SU-DHL-6 (cell line): ENCODE measurements at regions not wholly inside any gene's neighbourhood (a gene's known extent, or its start where the extent isn't known, plus 50 kb on each side); places are given as distances from the start of the nearest gene placed in this dataset.

Experiments used
- H2AFZ ChIP-seq: fragments of 200-600 bp; sonication (generic); 2 replicates; pipeline ENCODE4 v1.6.1; 2014; ENCODE audit warnings: low read depth, mild to moderate bottlenecking, moderate library complexity, mixed read lengths, antibody characterized with exemption, low read length; ENCODE audit not compliant: severe bottlenecking
- H3F3A ChIP-seq: fragments of 200-600 bp; shearing (Covaris generic); 2 replicates; pipeline ENCODE4 v1.6.0; 2016; ENCODE audit warnings: antibody characterized with exemption, mild to moderate bottlenecking; ENCODE audit not compliant: insufficient read depth
- H3K27ac ChIP-seq: fragments of 200-600 bp; sonication (generic); 2 replicates; pipeline ENCODE4 v1.5.1; 2016; ENCODE audit warnings: low read depth, mild to moderate bottlenecking, low read length, moderate library complexity, mixed read lengths
- H3K27me3 ChIP-seq: fragments of 200-600 bp; sonication (generic), shearing (Covaris generic); 2 replicates; pipeline ENCODE4 v1.6.0; 2014; ENCODE audit warnings: mild to moderate bottlenecking, low read length
- H3K36me3 ChIP-seq: fragments of 200-600 bp; sonication (generic); 2 replicates; pipeline ENCODE4 v1.6.1; 2014; ENCODE audit warnings: mild to moderate bottlenecking, low read length, mixed read lengths
- H3K4me2 ChIP-seq: fragments of 300-600, 200-600 bp; shearing (Covaris generic), sonication (generic); 2 replicates; pipeline ENCODE4 v1.6.0; 2014; ENCODE audit warnings: low read length, low read depth, mild to moderate bottlenecking; ENCODE audit not compliant: poor library complexity, severe bottlenecking
- H3K4me3 ChIP-seq: fragments of 200-600 bp; sonication (generic); 2 replicates; pipeline ENCODE4 v1.5.1; 2014; ENCODE audit warnings: antibody characterized with exemption, low read length, mild to moderate bottlenecking, mixed read lengths; ENCODE audit not compliant: insufficient read depth, poor library complexity, severe bottlenecking
- H3K79me2 ChIP-seq: fragments of 200-600 bp; sonication (generic); 2 replicates; pipeline ENCODE4 v1.6.1; 2014; ENCODE audit warnings: mild to moderate bottlenecking, low read length, moderate library complexity; ENCODE audit not compliant: insufficient read depth
- H3K9ac ChIP-seq: fragments of 200-600 bp; sonication (generic); 2 replicates; pipeline ENCODE4 v1.7.0; 2014; ENCODE audit warnings: mild to moderate bottlenecking, low read length
- H3K9me2 ChIP-seq: fragments of 200-600 bp; sonication (generic); replicated peaks from 2 replicates; pipeline ENCODE4 v1.6.1; 2014; ENCODE audit warnings: low read length; ENCODE audit not compliant: insufficient read depth
- H3K9me3 ChIP-seq: fragments of 200-600 bp; sonication (generic); 2 replicates; pipeline ENCODE4 v1.6.1; 2014; ENCODE audit warnings: low read length, mixed read lengths; ENCODE audit not compliant: insufficient read depth
- H4K20me1 ChIP-seq: fragments of 200-600 bp; sonication (generic); 2 replicates; pipeline ENCODE4 v1.6.1; 2014; ENCODE audit warnings: low read depth, mild to moderate bottlenecking, antibody characterized with exemption, low read length, moderate library complexity, mixed read lengths
- CTCF ChIP-seq: fragments of 200-600 bp; sonication (generic); IDR thresholded peaks from one replicate; pipeline ENCODE4 v1.5.1; 2017; ENCODE audit warnings: antibody characterized with exemption, mild to moderate bottlenecking, low read length, moderate library complexity; ENCODE audit not compliant: insufficient read depth, poor library complexity, severe bottlenecking
- EZH2phosphoT487 ChIP-seq: fragments of 200-600 bp; sonication (generic), shearing (Covaris generic); conservative IDR thresholded peaks from 2 replicates; pipeline ENCODE4 v1.6.1; 2018; ENCODE audit warnings: mild to moderate bottlenecking, antibody characterized with exemption, low read length, moderate library complexity, mixed read lengths

DNA sequence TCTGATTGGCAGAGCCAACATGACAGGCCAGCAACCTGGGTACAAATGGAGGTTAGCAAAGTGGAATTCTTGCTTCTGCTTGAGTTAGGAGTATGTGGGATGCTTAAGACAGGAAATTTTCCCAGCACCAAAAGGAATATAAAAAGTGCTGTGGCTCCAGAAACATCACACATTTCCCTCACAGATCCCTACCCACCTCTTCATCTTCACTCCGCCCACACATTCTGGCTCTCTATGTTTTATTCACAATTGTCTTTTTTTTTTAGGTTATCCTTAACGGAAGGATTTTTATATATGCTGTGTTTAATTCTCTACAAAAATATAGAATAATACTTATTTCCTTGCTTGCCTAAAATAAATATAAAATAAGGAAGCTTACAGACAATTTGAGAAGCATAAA lies 563.3 kb upstream of the HS3ST5 start:
- no peaks in the 10 kb centered on the region for H3K27me3 ChIP-seq
- no peaks in the 10 kb centered on the region for H3K9me3 ChIP-seq
- no peaks in the 10 kb centered on the region for H3K36me3 ChIP-seq
- H3K4me2 ChIP-seq, result no peak overlapping the region
- no peaks in the 10 kb centered on the region for H3K79me2 ChIP-seq
- no peaks in the 10 kb centered on the region for H3K9me2 ChIP-seq
- no peak for TF ChIP-seq EZH2phosphoT487
- no peak for TF ChIP-seq CTCF
- H3F3A ChIP-seq, result no peaks in the 10 kb centered on the region
- H3K4me3 ChIP-seq, result no peak overlapping the region
- H3K27ac ChIP-seq, result no peak overlapping the region
- no peaks in the 10 kb centered on the region for H4K20me1 ChIP-seq
- no peak overlapping the region for H3K9ac ChIP-seq
- no peak overlapping the region for H2AFZ ChIP-seq

GRCh38 chr6:114897536-114897935 lies 554.7 kb upstream of the HS3ST5 start:
- H2AFZ ChIP-seq, result no peak overlapping the region
- 0 out of 2 replicates have a peak, but pooled peaks cover 4% of the 10 kb centered on the region for H3K9me2 ChIP-seq
- H3K9ac ChIP-seq, result no peak overlapping the region
- no peaks in the 10 kb centered on the region for H4K20me1 ChIP-seq
- H3K79me2 ChIP-seq, result no peaks in the 10 kb centered on the region
- no peaks in the 10 kb centered on the region for H3K36me3 ChIP-seq
- H3F3A ChIP-seq, result no peaks in the 10 kb centered on the region
- H3K27ac ChIP-seq, result no peak overlapping the region
- H3K4me2 ChIP-seq, result no peak overlapping the region
- no peaks in the 10 kb centered on the region for H3K9me3 ChIP-seq
- no peak overlapping the region for H3K4me3 ChIP-seq
- H3K27me3 ChIP-seq, result no peaks in the 10 kb centered on the region
- TF ChIP-seq EZH2phosphoT487 (no peak), CTCF (no peak)

DNA sequence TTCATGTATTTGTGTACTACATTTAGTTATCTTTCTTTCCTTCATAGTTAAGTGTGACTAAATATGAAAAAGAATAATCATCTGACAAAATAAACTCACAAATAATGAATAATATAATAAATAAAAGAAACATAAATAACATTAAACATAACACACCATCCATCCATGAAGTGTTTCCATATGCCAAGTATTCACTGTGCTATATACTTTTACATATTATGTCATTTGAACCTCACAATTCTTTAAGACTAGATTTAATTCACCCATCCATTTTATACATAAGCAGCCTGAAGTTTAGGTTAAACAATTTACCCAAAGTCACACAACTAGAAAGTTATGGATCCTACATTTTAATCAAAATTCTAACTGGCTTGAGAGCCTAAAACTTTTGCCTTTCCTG lies 549.4 kb upstream of the HS3ST5 start:
- TF ChIP-seq CTCF (no peak), EZH2phosphoT487 (no peak)
- no peaks in the 10 kb centered on the region for H3K36me3 ChIP-seq
- no peak overlapping the region for H3K9ac ChIP-seq
- no peak overlapping the region for H3K27ac ChIP-seq
- no peak overlapping the region for H3K4me2 ChIP-seq
- no peaks in the 10 kb centered on the region for H3K79me2 ChIP-seq
- no peak overlapping the region for H3K4me3 ChIP-seq
- H3K9me2 ChIP-seq, result 0 out of 2 replicates have a peak, but pooled peaks cover 4% of the 10 kb centered on the region
- H3K27me3 ChIP-seq, result no peaks in the 10 kb centered on the region
- no peaks in the 10 kb centered on the region for H3F3A ChIP-seq
- no peaks in the 10 kb centered on the region for H3K9me3 ChIP-seq
- H4K20me1 ChIP-seq, result no peaks in the 10 kb centered on the region
- H2AFZ ChIP-seq, result no peak overlapping the region
